ENCODE measurements at regions not wholly inside any gene's neighbourhood (a gene's known extent, or its start where the extent isn't known, plus 50 kb on each side); places are given as distances from the start of the nearest gene placed in this dataset.

DNA sequence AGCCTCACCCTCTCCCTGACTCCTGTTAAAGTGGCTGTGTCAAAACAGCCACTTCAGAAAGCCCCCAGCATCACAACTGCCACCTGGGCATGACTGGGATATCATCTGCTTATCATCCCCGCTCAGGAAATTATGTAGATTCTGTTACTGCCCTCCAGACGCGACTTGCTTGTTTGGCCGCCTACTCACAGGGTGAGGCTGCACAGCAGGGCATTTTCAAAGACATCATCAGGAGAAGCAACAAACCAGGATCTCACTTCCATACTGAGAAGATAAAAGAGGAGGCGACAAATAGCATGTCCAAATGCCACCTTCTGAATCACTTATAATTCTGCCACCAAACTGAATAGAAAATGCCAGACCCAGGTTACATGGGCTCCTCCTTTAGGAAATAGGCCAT is 94.8 kb downstream of the MIS18A start:
- no peaks in the 10 kb centered on the region for H3K9me3 ChIP-seq (ENCODE audit: control insufficient read depth, low read depth, low read length)
- no peak overlapping the region for H2AFZ ChIP-seq (ENCODE audit: control insufficient read depth, low read length)
- no peaks in the 10 kb centered on the region for H3K36me3 ChIP-seq (ENCODE audit: control insufficient read depth in 2 of 2, extremely low read depth in 1 of 2, insufficient read depth in 2 of 2, low read length in 2 of 2)
- H3K9me1 ChIP-seq (ENCODE audit: control insufficient read depth, extremely low read depth, insufficient read depth, low read length) = no peaks in the 10 kb centered on the region
- no peak overlapping the region for H3K4me2 ChIP-seq (ENCODE audit: control insufficient read depth, extremely low read depth, insufficient read depth, low read depth, low read length)
- FAIRE-seq (no peak), DNase-seq (ENCODE audit: low read depth, low spot score) (no peak)
- TF ChIP-seq, protein P1, sequence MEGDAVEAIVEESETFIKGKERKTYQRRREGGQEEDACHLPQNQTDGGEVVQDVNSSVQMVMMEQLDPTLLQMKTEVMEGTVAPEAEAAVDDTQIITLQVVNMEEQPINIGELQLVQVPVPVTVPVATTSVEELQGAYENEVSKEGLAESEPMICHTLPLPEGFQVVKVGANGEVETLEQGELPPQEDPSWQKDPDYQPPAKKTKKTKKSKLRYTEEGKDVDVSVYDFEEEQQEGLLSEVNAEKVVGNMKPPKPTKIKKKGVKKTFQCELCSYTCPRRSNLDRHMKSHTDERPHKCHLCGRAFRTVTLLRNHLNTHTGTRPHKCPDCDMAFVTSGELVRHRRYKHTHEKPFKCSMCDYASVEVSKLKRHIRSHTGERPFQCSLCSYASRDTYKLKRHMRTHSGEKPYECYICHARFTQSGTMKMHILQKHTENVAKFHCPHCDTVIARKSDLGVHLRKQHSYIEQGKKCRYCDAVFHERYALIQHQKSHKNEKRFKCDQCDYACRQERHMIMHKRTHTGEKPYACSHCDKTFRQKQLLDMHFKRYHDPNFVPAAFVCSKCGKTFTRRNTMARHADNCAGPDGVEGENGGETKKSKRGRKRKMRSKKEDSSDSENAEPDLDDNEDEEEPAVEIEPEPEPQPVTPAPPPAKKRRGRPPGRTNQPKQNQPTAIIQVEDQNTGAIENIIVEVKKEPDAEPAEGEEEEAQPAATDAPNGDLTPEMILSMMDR (optimal IDR thresholded peaks at IDR 0.05 in 1 of 3, IDR thresholded peaks at IDR 0.05 in 1 of 3, conservative IDR thresholded peaks at IDR 0.05 in 1 of 3; ENCODE audit: extremely low read depth in 1 of 3, insufficient read depth in 2 of 3, low read length in 3 of 3) = no peak
- no peak for TF ChIP-seq EZH2 (IDR thresholded peaks at IDR 0.05; ENCODE audit: low read length)
- no peak overlapping the region for H3K27ac ChIP-seq (ENCODE audit: control insufficient read depth, insufficient read depth, low read length)
- no peaks in the 10 kb centered on the region for H4K20me1 ChIP-seq (ENCODE audit: control insufficient read depth, extremely low read depth, insufficient read depth, low read length)
- H3K9ac ChIP-seq (ENCODE audit: control insufficient read depth, extremely low read depth, insufficient read depth, low read length) = no peak overlapping the region
- dilution Hi-C loops (cut with MboI; ENCODE audit: extremely low pct_ligation_motif_present, low sequenced_read_pairs) = no loop called here
- no peaks in the 10 kb centered on the region for H3K27me3 ChIP-seq (ENCODE audit: control insufficient read depth, extremely low read depth, insufficient read depth, low read length)
- H3K4me1 ChIP-seq (ENCODE audit: control insufficient read depth, extremely low read depth, insufficient read depth, low read length) = no peaks in the 10 kb centered on the region
- H3K4me3 ChIP-seq (ENCODE audit: control insufficient read depth in 2 of 3, extremely low read depth in 1 of 3, insufficient read depth in 2 of 3, low read depth in 1 of 3, low read length in 3 of 3) = no peak overlapping the region
- no peaks in the 10 kb centered on the region for H3K79me2 ChIP-seq (ENCODE audit: control insufficient read depth, insufficient read depth, low read length)

DNA sequence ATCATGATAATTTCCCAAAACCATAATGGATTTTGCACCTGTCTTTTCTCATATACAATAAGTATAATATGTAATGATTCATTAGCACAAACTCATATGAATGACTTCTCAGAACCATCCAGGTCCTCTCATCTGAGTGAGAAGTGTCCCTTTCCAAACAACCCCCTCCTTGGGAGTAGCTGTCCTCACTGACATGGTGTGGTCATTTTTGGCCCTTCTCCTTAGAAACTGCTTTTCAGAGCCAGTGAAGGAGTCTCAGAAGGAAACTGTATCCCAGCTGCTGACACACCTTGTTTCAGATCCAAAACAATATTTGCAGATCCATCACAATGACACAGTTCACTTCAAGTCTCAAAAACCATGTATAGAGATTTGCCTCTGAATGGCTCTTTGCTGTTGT is 95.5 kb downstream of the MIS18A start:
- no peak overlapping the region for H3K4me3 ChIP-seq (ENCODE audit: control insufficient read depth in 2 of 3, extremely low read depth in 1 of 3, insufficient read depth in 2 of 3, low read depth in 1 of 3, low read length in 3 of 3)
- no peak overlapping the region for H3K4me2 ChIP-seq (ENCODE audit: control insufficient read depth, extremely low read depth, insufficient read depth, low read depth, low read length)
- no peak overlapping the region for H2AFZ ChIP-seq (ENCODE audit: control insufficient read depth, low read length)
- TF ChIP-seq, protein P1 (optimal IDR thresholded peaks at IDR 0.05 in 1 of 3, IDR thresholded peaks at IDR 0.05 in 1 of 3, conservative IDR thresholded peaks at IDR 0.05 in 1 of 3; ENCODE audit: extremely low read depth in 1 of 3, insufficient read depth in 2 of 3, low read length in 3 of 3) = no peak
- TF ChIP-seq EZH2 (IDR thresholded peaks at IDR 0.05; ENCODE audit: low read length) = no peak
- dilution Hi-C loops (cut with MboI; ENCODE audit: extremely low pct_ligation_motif_present, low sequenced_read_pairs) = no loop called here
- FAIRE-seq = no peak
- no peaks in the 10 kb centered on the region for H3K27me3 ChIP-seq (ENCODE audit: control insufficient read depth, extremely low read depth, insufficient read depth, low read length)
- H3K9ac ChIP-seq (ENCODE audit: control insufficient read depth, extremely low read depth, insufficient read depth, low read length) = no peak overlapping the region
- no peak for DNase-seq (ENCODE audit: low read depth, low spot score)
- H3K36me3 ChIP-seq (ENCODE audit: control insufficient read depth in 2 of 2, extremely low read depth in 1 of 2, insufficient read depth in 2 of 2, low read length in 2 of 2) = no peaks in the 10 kb centered on the region
- H3K9me1 ChIP-seq (ENCODE audit: control insufficient read depth, extremely low read depth, insufficient read depth, low read length) = no peaks in the 10 kb centered on the region
- H3K27ac ChIP-seq (ENCODE audit: control insufficient read depth, insufficient read depth, low read length) = no peak overlapping the region
- H3K79me2 ChIP-seq (ENCODE audit: control insufficient read depth, insufficient read depth, low read length) = no peaks in the 10 kb centered on the region
- no peaks in the 10 kb centered on the region for H3K4me1 ChIP-seq (ENCODE audit: control insufficient read depth, extremely low read depth, insufficient read depth, low read length)
- H4K20me1 ChIP-seq (ENCODE audit: control insufficient read depth, extremely low read depth, insufficient read depth, low read length) = no peaks in the 10 kb centered on the region
- H3K9me3 ChIP-seq (ENCODE audit: control insufficient read depth, low read depth, low read length) = no peaks in the 10 kb centered on the region

Data from keratinocyte (primary cell).